ENCODE measurements at regions not wholly inside any gene's neighbourhood (a gene's known extent, or its start where the extent isn't known, plus 50 kb on each side); places are given as distances from the start of the nearest gene placed in this dataset.

DNA sequence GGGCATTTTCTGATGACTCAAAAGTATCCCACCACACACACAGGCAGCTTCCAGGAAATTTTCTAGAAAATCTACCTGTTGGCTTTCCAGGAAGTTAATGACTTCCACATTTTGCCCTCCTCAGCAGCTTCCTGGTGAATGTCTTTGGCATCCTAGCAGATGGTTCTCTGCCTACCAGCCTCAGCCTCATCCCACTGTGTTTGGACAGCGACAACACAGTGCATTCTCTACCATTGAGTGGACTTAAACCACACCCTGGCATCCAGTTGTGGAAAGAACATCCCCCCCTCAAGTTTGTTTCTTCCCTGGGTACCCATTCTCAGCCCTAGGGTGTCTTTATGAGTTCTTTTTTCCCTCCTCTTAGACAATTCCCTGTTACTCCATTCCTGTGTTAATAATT lies 50.8 kb upstream of the GADL1 start:
- no peak for DNase-seq

DNA sequence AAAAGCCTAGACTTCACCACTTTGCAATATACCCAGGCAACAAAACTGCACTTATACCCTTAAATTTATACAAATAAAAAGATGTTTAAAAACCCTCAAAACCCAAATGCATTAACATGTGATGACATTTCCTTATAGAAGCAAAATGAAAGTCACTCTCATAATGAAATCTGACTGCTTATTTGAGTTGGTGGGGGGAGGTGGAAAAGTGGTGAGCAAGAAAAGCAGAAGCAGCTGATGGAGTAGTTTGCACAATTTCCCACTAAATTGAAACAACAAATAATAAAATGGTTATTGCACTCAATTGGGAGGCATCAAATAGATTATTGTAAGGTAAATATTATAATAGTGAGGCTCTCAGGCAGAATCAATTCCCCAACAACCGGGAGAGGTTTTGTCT lies 54.0 kb upstream of the GADL1 start:
- DNase-seq, result no peak

DNA sequence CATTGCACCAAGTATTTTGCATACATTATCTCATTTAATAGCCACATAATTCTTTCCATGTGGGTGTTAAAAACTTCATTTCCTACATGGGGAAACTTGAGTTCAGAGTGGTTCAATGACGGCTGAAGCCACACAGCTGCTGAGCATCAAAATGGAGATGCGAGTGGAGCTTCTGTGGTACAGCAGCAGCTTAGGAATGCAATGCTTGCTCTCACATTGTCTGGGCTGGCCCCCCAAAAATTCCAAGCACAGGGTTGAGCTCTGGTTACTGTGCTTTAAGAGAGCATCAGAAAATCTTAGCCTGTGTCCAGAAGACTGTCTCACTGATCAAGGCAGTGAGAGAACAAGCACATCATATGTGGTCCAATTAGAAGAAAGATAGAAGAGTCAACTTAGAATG lies 57.4 kb upstream of the GADL1 start:
- no peak for DNase-seq

DNA sequence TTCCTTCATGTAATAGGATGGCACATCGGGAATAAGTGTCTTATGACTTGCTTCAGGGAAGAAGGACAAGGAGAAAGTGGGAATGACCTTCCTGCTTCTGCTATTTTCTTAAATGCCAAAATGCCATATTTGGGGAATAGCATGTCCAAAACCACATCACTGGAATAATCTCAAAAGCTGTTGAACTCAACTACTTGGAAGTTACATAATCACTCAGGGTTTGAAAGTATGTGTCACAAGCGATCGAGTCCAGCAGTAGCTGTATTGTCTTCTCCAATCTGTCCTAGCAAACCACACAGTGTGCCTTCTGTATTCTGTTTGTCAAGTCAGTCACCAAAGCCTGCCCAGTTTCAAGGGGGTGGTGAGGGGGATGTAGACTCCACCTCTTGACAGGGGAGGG lies 58.3 kb upstream of the GADL1 start:
- DNase-seq, result no peak

DNA sequence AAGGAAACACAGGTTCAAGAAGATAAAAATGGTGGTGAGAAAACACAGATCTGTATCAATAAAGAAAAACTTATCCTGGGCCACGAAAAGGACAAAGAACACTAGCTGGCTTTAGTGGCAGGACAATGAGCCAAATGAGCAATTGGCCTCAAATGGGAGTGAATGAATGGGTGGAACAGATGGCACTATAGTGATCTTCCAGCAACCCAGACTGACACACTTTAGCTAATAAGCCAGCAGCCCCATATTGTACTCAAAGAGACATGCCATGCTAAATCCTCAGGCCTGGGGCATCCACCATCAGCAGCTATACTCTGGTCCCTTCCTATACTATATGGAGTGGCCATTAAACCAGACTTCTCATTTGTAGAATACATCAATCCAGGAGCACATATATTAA lies 60.0 kb upstream of the GADL1 start:
- no peak for DNase-seq

DNA sequence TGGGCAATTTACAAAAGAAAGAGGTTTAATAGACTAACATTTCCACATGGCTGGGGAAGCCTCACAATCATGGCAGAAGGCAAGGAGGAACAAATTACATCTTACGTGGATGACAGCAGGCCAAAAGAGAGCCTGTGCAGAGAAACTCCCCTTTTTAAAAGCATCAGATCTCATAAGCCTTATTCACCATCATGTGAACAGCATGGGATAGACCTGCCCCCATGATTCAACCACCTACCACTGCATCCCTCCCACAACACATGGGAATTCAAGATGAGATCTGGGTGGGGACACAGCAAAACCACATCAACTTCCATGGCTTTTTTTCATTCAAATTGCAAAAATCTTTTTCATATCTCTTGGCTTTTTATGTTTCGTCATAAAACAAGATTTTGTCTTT lies 67.6 kb upstream of the GADL1 start:
- no peak for DNase-seq

DNA sequence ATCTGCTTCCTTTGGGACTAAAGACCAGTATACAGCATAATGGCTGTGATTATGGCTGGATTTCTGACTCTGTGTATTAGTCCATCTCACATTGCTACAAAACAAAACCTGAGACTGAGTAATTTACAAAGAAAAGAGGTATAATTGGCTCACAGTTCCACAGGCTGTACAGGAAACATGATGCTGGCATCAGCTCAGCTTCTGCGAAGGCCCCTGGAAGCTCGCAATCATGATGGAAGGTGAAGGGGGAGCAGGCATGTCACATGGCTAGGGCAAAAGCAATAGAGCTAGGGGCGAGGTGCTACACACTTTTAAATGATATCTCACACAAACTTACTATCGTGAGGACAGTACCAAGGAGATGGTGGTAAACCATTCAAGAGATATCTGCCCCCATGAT lies 68.0 kb upstream of the GADL1 start:
- DNase-seq, result no peak

DNA sequence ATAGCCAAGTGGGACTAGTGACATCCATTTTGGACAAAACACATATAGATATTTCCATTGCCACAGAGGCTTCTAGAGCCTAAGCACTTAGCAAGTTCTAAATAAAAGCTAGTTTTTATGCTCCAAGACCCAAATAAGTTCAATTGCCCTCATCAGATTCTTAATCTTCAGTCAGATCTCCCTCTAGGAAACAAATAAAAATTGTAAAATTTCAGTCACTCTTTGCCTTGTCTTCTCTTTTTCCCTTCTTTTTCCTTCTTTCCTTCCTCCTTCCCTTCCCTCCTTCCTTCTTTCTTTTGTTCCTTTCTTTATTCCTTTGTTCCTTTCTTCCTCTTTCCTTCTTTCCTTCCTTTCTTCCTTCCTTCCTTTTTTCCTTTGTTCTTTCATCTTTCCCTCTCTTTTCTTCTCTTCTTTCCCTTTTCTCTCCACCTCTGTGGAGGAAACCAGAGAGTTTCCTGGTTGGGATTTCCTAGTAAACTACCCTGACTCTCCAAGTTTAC lies 68.8 kb upstream of the GADL1 start:
- no peak for DNase-seq

DNA sequence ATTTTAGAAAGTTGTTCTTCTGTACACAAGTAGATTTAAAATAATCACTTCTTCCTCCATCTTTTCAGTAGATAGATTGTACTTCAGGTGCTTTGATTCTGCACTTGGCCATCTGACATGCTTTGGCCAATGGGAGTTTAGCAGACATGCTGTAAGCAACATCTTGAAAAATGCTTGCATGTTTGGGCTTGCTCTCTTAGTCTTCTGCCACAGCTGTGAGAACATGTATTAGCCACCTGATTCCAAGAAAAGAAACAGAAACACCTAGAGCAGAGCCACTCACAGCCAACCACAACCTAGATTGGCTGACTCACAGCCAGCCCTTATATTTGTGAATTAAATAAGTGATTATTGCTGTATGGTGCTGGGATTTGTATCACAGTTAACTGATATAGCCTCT lies 70.2 kb upstream of the GADL1 start:
- DNase-seq, result no peak

DNA sequence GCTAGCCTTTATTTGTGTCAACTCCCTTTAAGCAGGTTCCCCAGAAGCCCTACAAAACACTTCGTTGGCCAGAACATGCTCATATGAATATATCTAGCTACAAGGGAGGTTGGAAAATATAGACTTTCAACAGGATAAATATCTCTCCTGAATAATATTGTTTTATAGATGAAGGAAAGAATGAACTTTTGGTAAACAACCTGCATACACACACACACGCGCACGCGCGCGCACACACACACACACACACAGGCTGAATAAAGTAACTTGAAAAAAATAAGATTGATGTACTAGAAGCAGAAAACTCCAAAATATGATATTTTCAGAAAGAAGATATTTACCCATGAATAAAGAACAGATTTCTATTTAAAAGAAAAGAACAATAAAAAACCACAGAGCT lies 72.4 kb upstream of the GADL1 start:
- DNase-seq, result no peak

DNA sequence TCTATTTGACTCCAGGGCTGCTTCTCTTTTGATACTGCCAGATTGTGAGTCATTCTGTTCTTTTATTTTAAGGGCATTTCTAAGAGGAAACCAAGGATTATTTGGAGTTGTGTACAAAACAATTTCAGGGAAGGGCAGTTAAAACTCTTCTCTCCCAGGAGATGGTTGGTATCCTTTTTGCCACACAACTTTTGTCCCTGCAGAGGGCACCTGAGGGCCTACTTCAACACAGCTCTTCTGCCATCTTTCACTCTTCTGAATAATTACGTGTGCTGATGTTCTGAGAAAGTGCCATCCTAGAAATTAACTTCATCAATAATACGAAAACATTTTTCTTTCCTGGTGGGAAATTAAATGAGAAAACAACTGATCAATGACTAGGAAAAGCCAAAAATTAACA lies 75.7 kb upstream of the GADL1 start:
- DNase-seq, result no peak

DNA sequence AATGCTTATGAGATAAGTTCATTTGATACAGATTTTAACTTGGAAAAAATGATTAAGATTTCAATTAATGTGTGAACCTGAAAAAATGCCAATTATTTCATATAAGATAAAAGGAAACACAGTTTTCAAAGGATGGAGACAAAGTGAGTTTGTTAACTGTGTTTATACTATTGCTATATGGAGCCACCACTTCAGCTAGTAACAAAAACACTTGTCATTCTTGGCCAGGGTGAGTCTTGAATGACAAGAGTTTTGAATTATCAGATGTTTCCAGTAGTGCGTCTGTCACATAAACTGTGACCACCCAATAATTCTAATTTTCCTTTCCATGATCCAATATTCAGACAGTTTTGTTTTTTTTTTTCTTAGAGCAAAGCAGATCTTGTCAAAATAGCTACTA lies 78.0 kb upstream of the GADL1 start:
- DNase-seq, result no peak

DNA sequence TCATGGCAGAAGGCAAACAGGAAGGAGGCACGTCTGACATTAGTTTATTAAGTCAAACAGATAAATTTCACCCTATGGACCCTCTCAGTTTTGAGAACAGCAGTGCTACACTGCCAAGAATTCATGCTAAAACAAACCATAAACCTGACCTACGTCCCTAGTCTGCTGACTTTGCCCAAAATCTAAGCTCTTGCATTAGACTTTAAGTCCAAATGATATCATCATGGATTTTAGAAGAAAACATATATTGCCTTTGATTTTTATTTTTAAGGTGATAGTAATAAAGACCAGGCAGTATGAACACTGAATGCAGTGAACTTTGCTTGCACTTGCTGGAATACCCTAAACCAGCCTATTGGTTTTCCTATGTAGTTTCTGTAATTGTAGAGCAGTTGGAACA lies 79.6 kb upstream of the GADL1 start:
- DNase-seq, result no peak

DNA sequence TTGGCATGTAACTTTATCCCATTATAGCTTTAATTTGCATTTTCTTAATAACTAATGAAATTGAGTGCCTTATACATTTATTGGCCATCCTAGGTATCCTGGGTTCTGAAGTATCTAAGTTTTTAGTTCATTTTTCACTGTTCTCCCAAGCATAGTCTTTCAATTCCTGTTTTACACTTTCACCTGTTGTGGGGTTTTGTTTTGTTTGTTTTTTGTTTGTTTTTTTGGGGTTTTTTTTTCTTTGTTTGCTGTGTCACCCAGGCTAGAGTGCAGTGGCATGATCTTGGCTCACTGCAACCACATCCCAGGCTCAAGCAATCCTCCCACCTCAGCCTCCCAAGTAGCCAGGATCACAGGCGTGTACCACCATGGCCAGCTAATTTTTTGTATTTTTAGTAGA lies 83.1 kb upstream of the GADL1 start:
- DNase-seq, result no peak

DNA sequence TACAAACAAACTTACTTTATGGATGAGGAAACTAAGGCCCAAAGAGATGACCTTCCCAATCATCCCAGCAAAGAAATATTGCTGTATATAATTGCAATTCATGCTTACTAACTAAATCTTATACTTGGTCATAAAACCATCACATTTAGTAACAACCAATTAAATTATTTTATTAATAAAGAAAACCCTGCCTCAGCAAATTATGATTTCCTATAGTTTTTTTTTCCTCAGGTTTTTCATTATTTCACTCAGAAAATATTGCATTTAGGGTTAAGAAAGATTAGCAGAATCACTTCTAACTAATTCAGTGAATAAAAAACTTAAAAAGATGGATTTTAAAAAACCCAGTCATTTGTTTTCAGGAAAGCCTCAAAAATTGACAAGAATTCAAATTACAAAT lies 86.5 kb upstream of the GADL1 start:
- no peak for DNase-seq

DNA sequence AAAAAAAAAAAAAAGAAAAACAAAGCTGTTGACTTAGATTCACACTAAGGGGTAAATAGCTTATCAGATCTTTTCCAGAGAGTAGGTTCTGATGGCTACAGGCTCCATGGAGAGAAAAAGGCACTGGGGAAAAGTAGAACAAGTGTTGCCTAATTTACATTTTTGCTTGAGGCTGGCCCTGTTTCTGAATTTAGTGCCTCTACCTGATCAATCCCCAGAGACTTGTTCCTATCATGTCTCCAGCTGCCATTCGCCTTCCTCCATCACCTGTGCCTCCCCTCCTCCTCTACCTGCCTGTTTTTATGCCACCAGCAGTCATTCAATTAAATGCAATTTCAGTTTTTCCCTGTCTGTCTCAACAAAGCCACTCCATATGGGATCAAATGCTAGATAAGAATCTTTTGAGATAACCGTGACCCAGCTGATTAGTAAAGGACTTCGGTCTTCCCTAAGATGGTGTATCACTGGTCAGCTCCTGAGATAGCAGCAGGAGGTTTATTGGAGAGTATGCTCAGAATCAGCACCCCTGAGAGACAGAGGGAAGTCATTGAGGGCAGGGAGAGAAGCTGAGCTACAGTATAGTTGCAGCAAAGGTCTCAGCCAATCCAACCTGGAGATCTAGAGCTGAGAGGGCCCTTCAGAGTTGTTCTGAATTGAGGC lies 88.1 kb upstream of the GADL1 start:
- DNase-seq, result no peak

DNA sequence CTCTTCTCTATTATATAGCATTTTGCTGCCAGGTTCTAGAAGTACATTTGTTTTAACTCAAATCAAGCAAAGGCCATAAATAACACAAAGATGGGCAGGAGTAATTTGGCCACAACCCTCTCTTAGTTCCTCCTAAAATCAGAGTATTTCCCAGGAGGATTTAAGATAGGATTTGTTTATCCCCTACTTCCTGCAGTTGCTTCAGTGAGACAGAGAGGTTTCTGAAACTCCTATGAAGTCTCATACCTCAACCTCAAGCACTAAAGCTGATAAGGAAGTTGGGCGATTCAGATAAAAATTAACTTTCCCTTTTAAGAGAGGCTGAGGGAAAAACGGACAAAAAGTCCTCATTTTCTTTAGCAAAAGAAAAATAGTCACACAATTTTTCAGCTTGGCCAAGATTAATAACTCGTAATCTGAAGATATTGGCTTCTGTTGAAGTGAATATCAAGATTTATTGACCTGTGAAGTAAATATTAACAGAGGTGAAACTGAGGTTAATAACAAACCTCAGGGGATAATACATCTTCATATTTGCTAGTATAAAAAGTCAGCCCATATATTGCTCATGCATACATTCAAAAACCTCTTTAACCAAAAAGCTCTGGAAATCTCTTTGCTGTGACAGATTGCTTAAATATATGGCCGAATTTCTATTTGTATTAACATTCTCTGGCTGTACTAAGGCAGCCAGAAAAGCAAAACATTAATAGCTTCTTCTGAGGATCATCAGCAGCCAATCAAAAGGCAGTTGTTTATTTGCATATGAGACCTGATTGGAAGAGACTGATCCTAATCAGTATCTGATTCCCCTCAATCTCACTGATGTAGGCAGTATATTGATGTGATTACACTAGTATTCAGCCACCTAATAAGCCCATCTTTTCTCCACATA lies 90.6 kb upstream of the GADL1 start:
- no peak for DNase-seq

DNA sequence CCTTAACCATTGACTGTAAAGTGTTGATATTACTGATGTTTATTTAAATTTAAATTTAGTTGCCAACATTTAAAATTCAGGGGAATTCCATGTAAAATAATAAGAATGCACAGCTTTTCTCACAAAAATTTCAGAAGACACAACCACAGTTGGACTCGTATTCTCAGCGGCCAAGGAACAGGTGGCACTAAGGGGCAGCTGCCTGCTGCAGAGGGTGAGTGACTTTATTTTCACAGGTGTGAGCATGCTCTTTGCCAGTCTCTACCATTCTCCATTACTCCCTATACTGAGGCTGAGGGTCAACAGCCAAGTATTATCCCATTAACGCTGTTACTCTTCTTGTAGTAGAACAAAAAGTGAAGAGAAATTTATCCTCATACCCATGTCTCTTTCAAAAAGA lies 92.1 kb upstream of the GADL1 start:
- DNase-seq, result no peak

DNA sequence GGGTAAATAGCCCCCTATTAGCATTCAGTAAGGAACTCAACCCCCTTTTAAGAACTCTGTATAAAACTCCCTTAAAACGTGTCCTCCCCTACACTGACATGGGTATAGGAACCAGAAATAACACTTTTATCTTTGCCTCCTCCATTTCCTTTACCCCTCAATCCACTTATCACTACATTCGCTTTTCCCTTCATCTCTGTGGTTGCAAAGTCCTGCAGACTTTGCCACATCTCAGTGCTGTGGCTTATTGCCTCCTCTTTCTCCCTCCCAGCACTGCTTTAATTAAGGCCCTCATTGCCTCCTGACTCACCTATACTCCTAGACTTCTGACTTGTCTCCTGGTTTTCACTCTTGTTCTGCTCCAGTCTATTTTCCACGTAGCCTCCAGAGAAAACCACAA lies 94.3 kb upstream of the GADL1 start:
- DNase-seq, result no peak

DNA sequence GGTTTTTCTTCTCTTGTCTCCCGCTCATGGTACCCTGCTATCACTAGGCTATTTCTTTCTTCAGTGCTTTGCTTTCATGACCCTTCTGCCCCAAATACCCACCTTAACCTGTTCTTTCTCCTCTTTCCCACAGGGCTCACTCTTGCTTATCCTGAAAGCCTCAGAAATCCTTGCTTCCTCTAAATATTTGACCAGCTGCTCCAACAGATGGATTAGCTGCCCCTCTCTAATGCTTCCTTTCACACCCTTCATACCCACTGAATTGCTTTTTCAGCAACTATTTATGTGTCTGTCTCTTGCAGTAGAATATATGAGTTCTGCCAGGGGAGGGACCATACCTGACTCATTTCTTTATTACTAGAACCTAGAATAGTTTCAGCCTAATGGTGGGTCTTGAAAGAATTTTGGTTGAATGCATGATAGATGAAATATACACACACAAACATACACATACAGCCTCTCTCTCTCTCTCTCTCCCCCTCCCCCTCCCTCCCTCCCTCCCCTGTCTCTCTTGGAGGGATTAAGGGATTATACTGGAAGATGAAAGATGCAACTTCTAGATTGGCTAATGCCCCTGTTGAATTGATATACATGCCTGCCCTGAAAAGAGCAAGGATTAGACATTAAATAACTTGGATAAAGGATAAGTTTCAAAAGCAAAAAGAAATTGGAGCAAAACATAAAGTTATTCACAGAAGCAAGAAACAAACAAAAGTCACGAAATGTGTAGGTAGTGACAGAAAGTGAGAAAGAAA lies 95.0 kb upstream of the GADL1 start:
- DNase-seq, result no peak

DNA sequence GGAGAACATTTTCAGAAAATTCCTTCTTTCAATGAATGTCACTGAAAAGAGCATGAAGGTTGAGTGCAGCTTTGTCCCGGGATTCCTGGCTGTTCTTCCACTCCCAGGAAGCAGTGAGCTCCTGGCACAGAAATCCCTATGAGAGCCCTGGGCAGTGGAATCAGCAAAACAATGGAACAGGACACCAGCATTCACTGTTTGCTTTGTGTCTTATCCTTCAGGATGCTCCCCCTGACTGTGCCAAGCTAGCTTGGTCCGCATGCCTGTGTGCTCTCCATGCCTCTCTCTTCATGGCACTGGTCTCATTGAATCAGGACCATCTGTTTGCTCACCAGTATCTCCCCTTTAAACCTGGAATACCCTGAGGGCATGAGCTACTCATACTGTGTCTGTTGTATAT lies 102.0 kb upstream of the GADL1 start:
- no peak for DNase-seq

DNA sequence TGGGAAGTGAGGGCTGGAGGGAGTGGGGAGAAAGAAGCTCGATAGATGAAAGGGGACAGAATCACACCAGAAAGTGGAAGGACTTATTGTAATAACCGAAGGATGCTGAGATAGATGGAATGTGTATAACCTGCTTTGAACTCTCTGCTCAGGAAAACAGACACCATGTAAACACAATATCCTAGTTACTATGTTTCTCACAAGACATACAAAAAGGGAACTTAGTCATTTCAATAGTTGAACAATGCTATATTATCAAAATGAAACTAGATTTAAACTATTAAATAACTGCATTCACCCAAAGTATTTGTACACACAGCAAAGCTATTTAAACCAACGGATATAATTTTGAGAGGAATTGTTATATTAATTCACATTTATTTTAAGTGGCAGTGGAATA lies 108.3 kb upstream of the GADL1 start:
- DNase-seq, result no peak

DNA sequence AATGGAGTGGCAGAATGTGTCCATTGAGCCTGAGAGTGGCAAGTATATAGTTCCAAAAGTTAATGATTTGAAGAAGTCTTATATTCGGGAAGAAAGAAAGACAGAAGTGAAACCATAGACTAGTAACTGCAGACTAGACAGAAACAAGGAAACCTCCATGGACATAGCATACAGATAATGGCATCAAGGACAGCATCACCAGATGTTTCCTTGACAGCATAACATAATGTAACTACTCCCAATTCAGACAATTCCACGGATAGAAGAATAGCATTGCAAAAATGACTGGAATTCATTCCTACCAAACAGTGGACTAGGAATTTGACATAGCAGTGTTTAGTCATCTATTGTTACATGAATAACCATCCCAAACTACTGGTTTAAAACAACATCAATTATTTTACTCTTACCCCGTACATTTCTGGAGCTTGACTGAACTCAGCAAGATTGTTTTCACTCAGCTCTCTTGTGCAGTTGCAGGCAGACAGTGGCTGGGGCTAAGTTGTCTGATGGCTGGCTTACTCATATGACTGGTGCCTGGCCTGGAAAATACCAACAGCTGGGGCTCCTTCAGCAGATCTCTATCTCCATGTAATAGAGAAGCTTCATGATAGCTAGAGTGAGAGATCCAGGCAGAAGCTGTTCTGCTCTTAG lies 109.7 kb upstream of the GADL1 start:
- no peak for DNase-seq
